ENCODE measurements at regions not wholly inside any gene's neighbourhood (a gene's known extent, or its start where the extent isn't known, plus 50 kb on each side); places are given as distances from the start of the nearest gene placed in this dataset.
"Not testable (repeated sequence)": the region's sequence is repeated elsewhere in the genome, so short reads cannot be mapped to it uniquely, and the experiment has no call there.

GRCh38 chr15:79601405-79602086, 169.4 kb downstream of the MINAR1 start:
- no peak for FAIRE-seq
- DNase-seq (ENCODE audit: extremely low spot score, insufficient read length, low read depth): no peak

- FAIRE-seq (no peak), DNase-seq (ENCODE audit: extremely low spot score, insufficient read length, low read depth) (no peak)
Observed at GRCh38 chr15:79602180-79602579, 170.0 kb downstream of the MINAR1 start.

- no peak for FAIRE-seq
- DNase-seq (ENCODE audit: extremely low spot score, insufficient read length, low read depth): no peak
Observed at GRCh38 chr15:79602731-79603130, 170.6 kb downstream of the MINAR1 start.

GRCh38 chr15:79606831-79607355, 174.8 kb downstream of the MINAR1 start:
- no peak for FAIRE-seq
- DNase-seq (ENCODE audit: extremely low spot score, insufficient read length, low read depth): no peak

GRCh38 chr15:79608066-79608864, 176.1 kb downstream of the MINAR1 start:
- no peak for DNase-seq (ENCODE audit: extremely low spot score, insufficient read length, low read depth)
- no peak for FAIRE-seq

GRCh38 chr15:79609506-79609905, 177.4 kb downstream of the MINAR1 start:
- FAIRE-seq (no peak), DNase-seq (ENCODE audit: extremely low spot score, insufficient read length, low read depth) (no peak)

GRCh38 chr15:79610021-79610420, 177.9 kb downstream of the MINAR1 start:
- FAIRE-seq (no peak), DNase-seq (ENCODE audit: extremely low spot score, insufficient read length, low read depth) (no peak)

- FAIRE-seq: no peak
- DNase-seq (ENCODE audit: extremely low spot score, insufficient read length, low read depth): no peak
Observed at GRCh38 chr15:79615754-79616153, 183.6 kb downstream of the MINAR1 start.

- DNase-seq (ENCODE audit: extremely low spot score, insufficient read length, low read depth) (no peak), FAIRE-seq (no peak)
Observed at GRCh38 chr15:79617071-79617470, 184.9 kb downstream of the MINAR1 start.

GRCh38 chr15:79620112-79620857, 188.1 kb downstream of the MINAR1 start:
- DNase-seq (ENCODE audit: extremely low spot score, insufficient read length, low read depth): no peak
- no peak for FAIRE-seq

- FAIRE-seq; DNase-seq (ENCODE audit: extremely low spot score, insufficient read length, low read depth): not testable (repeated sequence)
Observed at GRCh38 chr15:79621805-79622204, 189.7 kb downstream of the MINAR1 start.

GRCh38 chr15:79623488-79623887, 191.4 kb downstream of the MINAR1 start:
- DNase-seq (ENCODE audit: extremely low spot score, insufficient read length, low read depth): no peak
- FAIRE-seq: no peak

GRCh38 chr15:79629687-79630086, 197.6 kb downstream of the MINAR1 start:
- FAIRE-seq (no peak), DNase-seq (ENCODE audit: extremely low spot score, insufficient read length, low read depth) (no peak)

- FAIRE-seq (no peak), DNase-seq (ENCODE audit: extremely low spot score, insufficient read length, low read depth) (no peak)
Observed at GRCh38 chr15:79632457-79632856, 200.3 kb downstream of the MINAR1 start.

GRCh38 chr15:79635149-79635771, 203.1 kb downstream of the MINAR1 start:
- FAIRE-seq (no peak), DNase-seq (ENCODE audit: extremely low spot score, insufficient read length, low read depth) (no peak)

GRCh38 chr15:79635897-79636561, 203.9 kb downstream of the MINAR1 start:
- DNase-seq (ENCODE audit: extremely low spot score, insufficient read length, low read depth) (no peak), FAIRE-seq (no peak)

GRCh38 chr15:79640206-79640605, 208.1 kb downstream of the MINAR1 start:
- no peak for DNase-seq (ENCODE audit: extremely low spot score, insufficient read length, low read depth)
- FAIRE-seq: no peak

- no peak for DNase-seq (ENCODE audit: extremely low spot score, insufficient read length, low read depth)
- no peak for FAIRE-seq
Observed at GRCh38 chr15:79641841-79642240, 209.7 kb downstream of the MINAR1 start.

GRCh38 chr15:79643393-79643792, 211.3 kb downstream of the MINAR1 start:
- no peak for DNase-seq (ENCODE audit: extremely low spot score, insufficient read length, low read depth)
- no peak for FAIRE-seq

- FAIRE-seq (no peak), DNase-seq (ENCODE audit: extremely low spot score, insufficient read length, low read depth) (no peak)
Observed at GRCh38 chr15:79644091-79644490, 212.0 kb downstream of the MINAR1 start.

Data from GM18507 (cell line).